ENCODE measurements at regions not wholly inside any gene's neighbourhood (a gene's known extent, or its start where the extent isn't known, plus 50 kb on each side); places are given as distances from the start of the nearest gene placed in this dataset.

- no peak for ATAC-seq
- no peak for DNase-seq
- intact Hi-C loops (cut with DNase I, micrococcal nuclease): no loop called here
- no peaks in the 10 kb centered on the region for H3K9me3 ChIP-seq
- no peaks in the 10 kb centered on the region for H3K4me1 ChIP-seq (ENCODE audit: low read depth)
- no peaks in the 10 kb centered on the region for H3K36me3 ChIP-seq (ENCODE audit: low read depth)
- no peak overlapping the region for H3K4me3 ChIP-seq
- TF ChIP-seq, protein P1, sequence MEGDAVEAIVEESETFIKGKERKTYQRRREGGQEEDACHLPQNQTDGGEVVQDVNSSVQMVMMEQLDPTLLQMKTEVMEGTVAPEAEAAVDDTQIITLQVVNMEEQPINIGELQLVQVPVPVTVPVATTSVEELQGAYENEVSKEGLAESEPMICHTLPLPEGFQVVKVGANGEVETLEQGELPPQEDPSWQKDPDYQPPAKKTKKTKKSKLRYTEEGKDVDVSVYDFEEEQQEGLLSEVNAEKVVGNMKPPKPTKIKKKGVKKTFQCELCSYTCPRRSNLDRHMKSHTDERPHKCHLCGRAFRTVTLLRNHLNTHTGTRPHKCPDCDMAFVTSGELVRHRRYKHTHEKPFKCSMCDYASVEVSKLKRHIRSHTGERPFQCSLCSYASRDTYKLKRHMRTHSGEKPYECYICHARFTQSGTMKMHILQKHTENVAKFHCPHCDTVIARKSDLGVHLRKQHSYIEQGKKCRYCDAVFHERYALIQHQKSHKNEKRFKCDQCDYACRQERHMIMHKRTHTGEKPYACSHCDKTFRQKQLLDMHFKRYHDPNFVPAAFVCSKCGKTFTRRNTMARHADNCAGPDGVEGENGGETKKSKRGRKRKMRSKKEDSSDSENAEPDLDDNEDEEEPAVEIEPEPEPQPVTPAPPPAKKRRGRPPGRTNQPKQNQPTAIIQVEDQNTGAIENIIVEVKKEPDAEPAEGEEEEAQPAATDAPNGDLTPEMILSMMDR (IDR thresholded peaks at IDR 0.05): no peak
These were observed 296.7 kb upstream of the IRX5 start for GRCh38 chr16:54633943-54634362.

- no peaks in the 10 kb centered on the region for H3K36me3 ChIP-seq (ENCODE audit: low read depth)
- intact Hi-C loops (cut with DNase I, micrococcal nuclease): no loop called here
- ATAC-seq: no peak
- no peak for DNase-seq
- no peaks in the 10 kb centered on the region for H3K4me1 ChIP-seq (ENCODE audit: low read depth)
- TF ChIP-seq, protein P1 (IDR thresholded peaks at IDR 0.05): no peak
- H3K9me3 ChIP-seq: no peaks in the 10 kb centered on the region
- H3K4me3 ChIP-seq: no peak overlapping the region
These were observed 298.1 kb upstream of the IRX5 start for GRCh38 chr16:54632322-54633220.

DNA sequence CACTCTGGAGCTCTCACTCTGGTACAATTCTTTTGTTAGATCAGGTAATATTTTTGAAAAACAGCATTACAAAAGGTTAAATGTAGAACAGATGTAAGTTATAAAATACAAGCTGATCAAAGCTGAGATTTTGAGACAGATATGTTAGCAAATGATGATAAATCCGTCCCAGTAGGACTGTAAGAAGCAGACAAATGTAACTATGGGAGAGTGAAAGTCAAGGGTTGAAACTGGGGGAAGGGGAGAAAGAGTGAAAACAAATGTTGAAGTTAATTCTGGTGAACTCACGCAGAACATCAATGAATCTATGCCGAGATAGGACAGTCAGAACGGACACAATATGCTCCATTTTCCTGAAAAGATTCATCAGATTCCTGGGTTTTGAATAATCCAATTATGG lies 298.9 kb upstream of the IRX5 start:
- no peak for ATAC-seq
- no peak for DNase-seq
- Histone ChIP-seq H3K4me3 (no peak overlapping the region), H3K4me1 (ENCODE audit: low read depth) (no peaks in the 10 kb centered on the region), H3K9me3 (no peaks in the 10 kb centered on the region), H3K36me3 (ENCODE audit: low read depth) (no peaks in the 10 kb centered on the region)
- intact Hi-C loops (cut with DNase I, micrococcal nuclease): no loop called here
- TF ChIP-seq, protein P1 (IDR thresholded peaks at IDR 0.05): no peak

DNA sequence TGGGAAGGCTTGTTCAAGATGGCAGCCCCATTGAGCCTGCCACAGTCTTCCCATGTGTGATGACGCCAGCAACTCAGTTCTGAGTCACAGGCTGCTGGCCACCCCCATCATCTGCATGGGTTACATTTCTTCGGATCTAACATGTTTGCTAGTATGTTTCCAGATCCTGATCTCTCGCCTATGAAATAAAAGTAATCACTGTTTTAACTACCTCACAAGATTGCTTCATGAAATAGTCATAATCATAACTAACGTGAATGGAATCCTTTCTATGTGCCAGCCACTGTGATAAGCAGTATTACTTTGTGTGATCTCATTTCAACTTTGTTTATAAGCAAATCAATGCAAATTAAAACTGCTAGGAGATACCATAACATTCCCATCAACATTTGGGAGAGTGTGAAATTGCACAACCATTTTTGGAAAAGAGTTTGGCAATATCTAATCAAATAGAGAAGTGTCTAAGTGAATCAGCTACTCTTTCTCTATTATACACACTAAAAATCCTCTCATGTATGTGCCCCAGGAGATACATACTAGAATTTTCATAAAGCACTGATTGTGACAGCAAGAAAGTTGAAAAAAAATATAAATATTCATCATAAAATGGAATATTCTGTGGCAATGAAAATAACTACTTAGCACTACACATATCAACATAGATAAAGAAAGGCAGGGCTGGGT lies 300.2 kb upstream of the IRX5 start:
- TF ChIP-seq, protein P1 (IDR thresholded peaks at IDR 0.05): no peak
- ATAC-seq: no peak
- intact Hi-C loops (cut with DNase I, micrococcal nuclease): no loop called here
- no peak for DNase-seq
- no peak overlapping the region for H3K4me3 ChIP-seq
- no peaks in the 10 kb centered on the region for H3K36me3 ChIP-seq (ENCODE audit: low read depth)
- H3K9me3 ChIP-seq: no peaks in the 10 kb centered on the region
- no peaks in the 10 kb centered on the region for H3K4me1 ChIP-seq (ENCODE audit: low read depth)

- H3K4me3 ChIP-seq: no peak overlapping the region
- H3K36me3 ChIP-seq (ENCODE audit: low read depth): no peaks in the 10 kb centered on the region
- H3K4me1 ChIP-seq (ENCODE audit: low read depth): no peaks in the 10 kb centered on the region
- ATAC-seq (no peak), DNase-seq (no peak)
- intact Hi-C loops (cut with DNase I, micrococcal nuclease): no loop called here
- no peaks in the 10 kb centered on the region for H3K9me3 ChIP-seq
- TF ChIP-seq, protein P1 (IDR thresholded peaks at IDR 0.05): no peak
These were observed 301.7 kb upstream of the IRX5 start for GRCh38 chr16:54628796-54629625.
